Fibroblast of lung (primary cell): ENCODE measurements at regions not wholly inside any gene's neighbourhood (a gene's known extent, or its start where the extent isn't known, plus 50 kb on each side); places are given as distances from the start of the nearest gene placed in this dataset.

Experiments
- DNase-seq, 2 donors: peaks; one replicate each; pipeline versions ENCODE4 v3.0.0 to v3.0.0-alpha.2; 2010; ENCODE audit warnings: low read depth in 2 of 2
- H2AFZ ChIP-seq: 2 replicates; pipeline ENCODE4 v1.5.1; 2012; ENCODE audit warnings: low read length, control low read depth, inconsistent platforms
- H3K27ac ChIP-seq: 2 replicates; pipeline ENCODE4 v1.5.1; 2011; ENCODE audit warnings: low read length, control low read depth; ENCODE audit not compliant: insufficient read depth
- H3K27me3 ChIP-seq: 2 replicates; pipeline ENCODE4 v1.5.1; 2011; ENCODE audit warnings: mild to moderate bottlenecking, low read length; ENCODE audit not compliant: control insufficient read depth, insufficient read depth
- H3K36me3 ChIP-seq: 2 replicates; pipeline ENCODE4 v1.5.1; 2011; ENCODE audit warnings: low read length; ENCODE audit not compliant: control insufficient read depth, insufficient read depth
- H3K4me1 ChIP-seq: 2 replicates; pipeline ENCODE4 v1.5.1; 2011; ENCODE audit warnings: low read length; ENCODE audit not compliant: control insufficient read depth, insufficient read depth; ENCODE audit errors: extremely low read depth
- H3K4me2 ChIP-seq: 2 replicates; pipeline ENCODE4 v1.5.1; 2011; ENCODE audit warnings: low read length, control low read depth; ENCODE audit not compliant: insufficient read depth; ENCODE audit errors: extremely low read depth
- H3K4me3 ChIP-seq, 4 experiments: fragments of 200-600 bp in 1 of 4; sonication (generic) in 1 of 4; replicated peaks in 1 of 4; 2 replicates each; pipeline ENCODE4 v1.5.1; 2011 to 2016; ENCODE audit warnings: low read length in 4 of 4, low read depth in 3 of 4, mild to moderate bottlenecking in 3 of 4, control low read depth in 2 of 4, inconsistent platforms in 1 of 4, mixed read lengths in 1 of 4; ENCODE audit not compliant: insufficient read depth in 1 of 4; ENCODE audit errors: control extremely low read depth in 1 of 4
- H3K79me2 ChIP-seq: 2 replicates; pipeline ENCODE4 v1.5.1; 2012; ENCODE audit warnings: mild to moderate bottlenecking, low read length, inconsistent platforms; ENCODE audit not compliant: control insufficient read depth, insufficient read depth
- H3K9ac ChIP-seq: 2 replicates; pipeline ENCODE4 v1.5.1; 2011; ENCODE audit warnings: mild to moderate bottlenecking, low read length, control low read depth; ENCODE audit not compliant: insufficient read depth
- H3K9me3 ChIP-seq: 2 replicates; pipeline ENCODE4 v1.5.1; 2012; ENCODE audit warnings: low read depth, low read length; ENCODE audit not compliant: control insufficient read depth, insufficient read depth
- H4K20me1 ChIP-seq: 2 replicates; pipeline ENCODE4 v1.5.1; 2011; ENCODE audit warnings: low read length; ENCODE audit not compliant: control insufficient read depth, insufficient read depth; ENCODE audit errors: extremely low read depth
- CTCF ChIP-seq, 2 donors: IDR thresholded peaks in 1 of 2; conservative IDR thresholded peaks in 1 of 2; 1 replicate in 1 of 2; 2 replicates in 1 of 2; pipeline ENCODE4 v1.5.1; 2011 to 2012; ENCODE audit warnings: low read length in 2 of 2, control low read depth in 1 of 2, inconsistent platforms in 1 of 2, low read depth in 1 of 2, mild to moderate bottlenecking in 1 of 2
- EZH2 ChIP-seq: IDR thresholded peaks from 2 replicates; pipeline ENCODE4 v1.5.1; 2012; ENCODE audit warnings: low read length, control low read depth, mild to moderate bottlenecking; ENCODE audit errors: missing control alignments

GRCh38 chr3:193798051-193798450, 205.0 kb downstream of the OPA1 start:
- H4K20me1 ChIP-seq = no peaks in the 10 kb centered on the region
- H2AFZ ChIP-seq = no peak overlapping the region
- no peak for DNase-seq
- no peaks in the 10 kb centered on the region for H3K36me3 ChIP-seq
- no peaks in the 10 kb centered on the region for H3K4me1 ChIP-seq
- no peak overlapping the region for H3K9ac ChIP-seq
- no peaks in the 10 kb centered on the region for H3K79me2 ChIP-seq
- H3K4me2 ChIP-seq = no peak overlapping the region
- no peaks in the 10 kb centered on the region for H3K9me3 ChIP-seq
- H3K27me3 ChIP-seq = peaks cover 5% of the 10 kb centered on the region
- no peak for TF ChIP-seq EZH2
- TF ChIP-seq CTCF (conservative IDR thresholded peaks at IDR 0.05 in 1 of 2, IDR thresholded peaks at IDR 0.05 in 1 of 2; ENCODE audit: low read depth in 1 of 2, low read length in 2 of 2) = no peak
- no peak overlapping the region for H3K4me3 ChIP-seq
- H3K27ac ChIP-seq = no peak overlapping the region

DNA sequence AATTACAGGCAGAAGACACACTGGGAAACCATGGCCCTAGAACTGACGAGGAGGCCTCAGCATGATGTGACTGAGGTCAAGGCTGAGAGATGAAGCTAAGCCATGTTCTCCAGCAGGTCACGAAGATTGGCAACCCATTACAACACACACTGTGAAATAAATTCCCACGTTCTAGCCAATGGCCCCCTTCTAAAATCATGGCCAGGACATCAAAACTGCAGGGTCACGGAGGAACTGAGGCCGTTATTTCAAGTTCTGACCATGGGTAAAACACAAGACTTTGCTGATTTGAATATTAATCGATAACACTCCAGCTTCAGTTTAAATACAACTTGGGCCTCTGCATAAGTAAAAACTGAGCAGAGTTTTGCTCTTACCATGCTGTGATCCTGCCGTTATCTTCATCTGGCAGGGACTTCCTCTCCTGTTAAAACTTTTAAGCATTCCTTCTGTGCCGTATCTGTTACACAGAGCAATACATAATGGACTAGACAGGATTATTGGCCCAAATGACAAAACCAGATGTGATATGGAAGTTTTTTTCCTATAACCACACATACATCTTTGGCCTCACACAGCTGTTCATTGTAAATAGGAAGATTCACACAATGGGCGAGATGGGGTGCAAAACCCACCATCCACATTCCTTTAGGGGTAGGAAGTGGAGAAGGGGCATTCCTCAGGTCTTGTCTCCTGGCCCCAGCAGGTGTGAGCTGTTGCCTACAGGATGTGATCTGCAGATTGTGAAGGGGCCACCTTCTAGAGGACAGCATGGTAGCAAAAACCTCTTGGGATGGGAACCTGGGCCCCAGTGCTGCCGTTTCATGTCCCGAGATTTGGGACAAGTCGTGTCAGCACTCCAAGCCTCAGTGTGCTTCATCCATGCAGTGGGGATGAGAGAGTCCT, 207.4 kb downstream of the OPA1 start:
- Histone ChIP-seq H3K9me3 (no peaks in the 10 kb centered on the region), H3K36me3 (no peaks in the 10 kb centered on the region), H3K27me3 (peaks cover 4% of the 10 kb centered on the region), H4K20me1 (no peaks in the 10 kb centered on the region), H3K4me3 (no peak overlapping the region), H3K4me1 (no peaks in the 10 kb centered on the region), H2AFZ (no peak overlapping the region), H3K27ac (no peak overlapping the region), H3K9ac (no peak overlapping the region), H3K4me2 (no peak overlapping the region), H3K79me2 (no peaks in the 10 kb centered on the region)
- no peak for DNase-seq
- TF ChIP-seq EZH2 = no peak
- TF ChIP-seq CTCF (conservative IDR thresholded peaks at IDR 0.05 in 1 of 2, IDR thresholded peaks at IDR 0.05 in 1 of 2; ENCODE audit: low read depth in 1 of 2, low read length in 2 of 2) = no peak

DNA sequence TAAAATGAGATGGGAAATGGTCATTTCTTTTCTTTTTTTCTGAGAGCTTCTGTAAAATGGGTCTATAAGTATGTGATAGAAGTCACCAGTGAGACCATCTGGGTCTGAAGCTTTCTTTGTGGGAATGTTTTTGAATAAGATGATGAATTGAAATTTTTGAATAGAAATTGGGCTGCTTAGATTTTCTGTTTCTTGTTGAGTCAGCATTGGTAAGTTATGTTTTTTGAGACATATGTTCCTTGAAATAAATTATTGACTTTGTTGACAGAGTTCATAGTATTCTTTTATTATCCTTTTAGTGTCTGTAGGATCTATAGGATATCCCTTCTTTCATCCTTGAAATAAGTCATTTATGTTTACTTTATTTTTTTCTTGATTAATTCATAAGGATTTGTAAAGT, 208.1 kb downstream of the OPA1 start:
- no peak for DNase-seq
- no peak overlapping the region for H3K9ac ChIP-seq
- no peaks in the 10 kb centered on the region for H3K79me2 ChIP-seq
- no peak overlapping the region for H2AFZ ChIP-seq
- no peaks in the 10 kb centered on the region for H3K9me3 ChIP-seq
- no peaks in the 10 kb centered on the region for H3K36me3 ChIP-seq
- no peak overlapping the region for H3K27ac ChIP-seq
- no peaks in the 10 kb centered on the region for H3K4me1 ChIP-seq
- TF ChIP-seq EZH2 (no peak), CTCF (conservative IDR thresholded peaks at IDR 0.05 in 1 of 2, IDR thresholded peaks at IDR 0.05 in 1 of 2; ENCODE audit: low read depth in 1 of 2, low read length in 2 of 2) (no peak)
- H3K4me2 ChIP-seq = no peak overlapping the region
- no peak overlapping the region for H3K4me3 ChIP-seq
- H4K20me1 ChIP-seq = no peaks in the 10 kb centered on the region
- H3K27me3 ChIP-seq = peaks cover 6% of the 10 kb centered on the region
